A673 (cell line): ENCODE measurements at regions not wholly inside any gene's neighbourhood (a gene's known extent, or its start where the extent isn't known, plus 50 kb on each side); places are given as distances from the start of the nearest gene placed in this dataset.

Source experiments
- BruUV-seq: library from RNA; stranded (reverse); fragments of 400-500 nt; replicated peaks from 2 replicates; lab custom pipeline; 2021; lab: Mats Ljungman, UMichigan
- CTCF ChIA-PET: fragments of 300-600 bp; sonication (Branson Sonifier 250); formaldehyde crosslinking; loops from one replicate; lab custom pipeline; 2022; ENCODE audit warnings: antibody characterized with exemption; lab: Charles Lee
- POLR2A ChIA-PET: fragments of 300-600 bp; sonication (Branson Sonifier 250); formaldehyde crosslinking; loops from one replicate; lab custom pipeline; 2022; ENCODE audit warnings: antibody characterized with exemption; ENCODE audit not compliant: low non-redundant PET; lab: Charles Lee
- DNase-seq: peaks from one replicate; pipeline ENCODE4 v3.0.0-alpha.2; 2015; ENCODE audit warnings: low spot score
- H3K27ac ChIP-seq: fragments of 200-600 bp; sonication (generic); 2 replicates; pipeline ENCODE4 v1.5.1; 2016; ENCODE audit warnings: mixed run types, low read depth, mild to moderate bottlenecking, mixed read lengths, antibody characterized with exemption, low read length; ENCODE audit not compliant: poor library complexity, severe bottlenecking
- H3K27me3 ChIP-seq: fragments of 200-600 bp; sonication (generic); replicated peaks from 2 replicates; pipeline ENCODE4 v1.6.1; 2017; ENCODE audit warnings: mixed run types, low read depth, mild to moderate bottlenecking, mixed read lengths, antibody characterized with exemption, low read length; ENCODE audit not compliant: insufficient read depth, poor library complexity
- H3K36me3 ChIP-seq: fragments of 200-600 bp; sonication (generic); 2 replicates; pipeline ENCODE4 v1.6.1; 2016; ENCODE audit warnings: mixed run types, mild to moderate bottlenecking, mixed read lengths, antibody characterized with exemption, low read length; ENCODE audit not compliant: insufficient read depth, poor library complexity, severe bottlenecking
- H3K4me1 ChIP-seq: fragments of 200-600 bp; sonication (generic); 2 replicates; pipeline ENCODE4 v1.6.1; 2017; ENCODE audit warnings: mixed run types, mild to moderate bottlenecking, mixed read lengths, antibody characterized with exemption, low read length; ENCODE audit not compliant: insufficient read depth, poor library complexity, severe bottlenecking
- H3K4me3 ChIP-seq: fragments of 200-600 bp; sonication (generic); 2 replicates; pipeline ENCODE4 v1.5.1; 2016; ENCODE audit warnings: low read depth, mixed run types, mild to moderate bottlenecking, mixed read lengths, low read length; ENCODE audit not compliant: poor library complexity, severe bottlenecking
- H3K9me3 ChIP-seq: fragments of 200-600 bp; sonication (generic); 2 replicates; pipeline ENCODE4 v1.6.1; 2016; ENCODE audit warnings: mixed run types, low read depth, mild to moderate bottlenecking, mixed read lengths, antibody characterized with exemption, low read length; ENCODE audit not compliant: poor library complexity, severe bottlenecking
- EZH2 ChIP-seq: fragments of 200-600 bp; sonication (generic); IDR thresholded peaks from 2 replicates; pipeline ENCODE4 v1.6.1; 2017; ENCODE audit warnings: borderline replicate concordance, low read depth, mild to moderate bottlenecking, mixed read lengths, antibody characterized with exemption, low read length; ENCODE audit not compliant: poor library complexity, severe bottlenecking
- intact Hi-C: fragments of 100-400 bp; cut with micrococcal nuclease; formaldehyde crosslinking; loops from one replicate; pipeline ENCODE4 v1.10.0; 2022; ENCODE audit not compliant: unreplicated experiment
- TF ChIP-seq, protein P1 (sequence below): fragments of 300-800, 200-600 bp; sonication (generic); conservative IDR thresholded peaks from 2 replicates; pipeline ENCODE4 v1.5.1; 2017; ENCODE audit warnings: low read depth, mild to moderate bottlenecking, antibody characterized with exemption, low read length, moderate library complexity, mixed read lengths

DNA sequence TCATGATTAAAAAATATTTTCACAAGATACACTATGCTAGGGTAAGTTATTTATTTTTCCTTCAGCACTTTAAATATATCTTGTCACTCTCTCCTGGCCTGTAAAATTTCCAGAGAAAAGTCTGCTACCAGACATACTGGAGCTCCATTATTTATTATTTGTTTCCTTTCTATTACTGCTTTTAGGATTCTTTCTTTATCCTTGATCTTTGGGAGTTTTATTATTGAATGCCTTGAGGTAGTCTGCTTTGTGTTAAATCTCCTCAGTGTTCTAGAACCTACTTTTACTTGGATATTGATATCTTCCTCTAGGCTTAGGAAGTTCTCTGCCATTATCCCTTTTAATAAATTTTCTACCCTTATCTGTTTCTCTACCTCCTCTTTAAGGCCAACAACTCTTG, 142.0 kb upstream of the TGFBR2 start:
- intact Hi-C loops = no loop called here
- DNase-seq = no peak
- Histone ChIP-seq H3K9me3 (no peaks in the 10 kb centered on the region), H3K4me3 (no peak overlapping the region), H3K4me1 (no peaks in the 10 kb centered on the region), H3K27me3 (no peaks in the 10 kb centered on the region), H3K27ac (no peak overlapping the region), H3K36me3 (no peaks in the 10 kb centered on the region)
- TF ChIP-seq, protein P1, sequence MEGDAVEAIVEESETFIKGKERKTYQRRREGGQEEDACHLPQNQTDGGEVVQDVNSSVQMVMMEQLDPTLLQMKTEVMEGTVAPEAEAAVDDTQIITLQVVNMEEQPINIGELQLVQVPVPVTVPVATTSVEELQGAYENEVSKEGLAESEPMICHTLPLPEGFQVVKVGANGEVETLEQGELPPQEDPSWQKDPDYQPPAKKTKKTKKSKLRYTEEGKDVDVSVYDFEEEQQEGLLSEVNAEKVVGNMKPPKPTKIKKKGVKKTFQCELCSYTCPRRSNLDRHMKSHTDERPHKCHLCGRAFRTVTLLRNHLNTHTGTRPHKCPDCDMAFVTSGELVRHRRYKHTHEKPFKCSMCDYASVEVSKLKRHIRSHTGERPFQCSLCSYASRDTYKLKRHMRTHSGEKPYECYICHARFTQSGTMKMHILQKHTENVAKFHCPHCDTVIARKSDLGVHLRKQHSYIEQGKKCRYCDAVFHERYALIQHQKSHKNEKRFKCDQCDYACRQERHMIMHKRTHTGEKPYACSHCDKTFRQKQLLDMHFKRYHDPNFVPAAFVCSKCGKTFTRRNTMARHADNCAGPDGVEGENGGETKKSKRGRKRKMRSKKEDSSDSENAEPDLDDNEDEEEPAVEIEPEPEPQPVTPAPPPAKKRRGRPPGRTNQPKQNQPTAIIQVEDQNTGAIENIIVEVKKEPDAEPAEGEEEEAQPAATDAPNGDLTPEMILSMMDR = no peak
- no peak for TF ChIP-seq EZH2
- no TSS peak for BruUV-seq
- POLR2A ChIA-PET = no interaction called here
- CTCF ChIA-PET = no interaction called here

DNA sequence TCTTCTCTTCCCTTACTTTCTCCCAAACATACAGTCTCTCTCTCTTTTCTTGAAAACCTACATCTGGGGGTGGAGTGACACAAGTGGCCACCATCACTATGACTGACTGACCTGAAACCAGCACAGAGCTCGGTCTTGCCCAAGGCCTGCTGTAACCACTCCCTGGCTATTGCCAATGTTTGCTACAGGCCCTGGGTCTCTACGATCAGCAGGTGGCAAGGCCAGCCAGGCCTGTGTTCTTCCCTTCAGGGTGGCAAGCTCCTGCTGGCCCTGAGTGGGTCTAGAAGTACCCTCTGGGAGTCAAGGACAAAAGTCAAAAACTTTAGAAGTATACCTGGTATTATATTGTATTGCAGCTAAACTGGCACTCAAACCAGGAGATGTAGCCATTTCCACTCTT, 140.9 kb upstream of the TGFBR2 start:
- Histone ChIP-seq H3K9me3 (no peaks in the 10 kb centered on the region), H3K27ac (no peak overlapping the region), H3K36me3 (no peaks in the 10 kb centered on the region), H3K27me3 (no peaks in the 10 kb centered on the region), H3K4me1 (no peaks in the 10 kb centered on the region), H3K4me3 (no peak overlapping the region)
- BruUV-seq = no TSS peak
- ChIA-PET CTCF (no interaction called here), POLR2A (no interaction called here)
- no peak for DNase-seq
- no peak for TF ChIP-seq EZH2
- TF ChIP-seq, protein P1 = no peak
- intact Hi-C loops = no loop called here

DNA sequence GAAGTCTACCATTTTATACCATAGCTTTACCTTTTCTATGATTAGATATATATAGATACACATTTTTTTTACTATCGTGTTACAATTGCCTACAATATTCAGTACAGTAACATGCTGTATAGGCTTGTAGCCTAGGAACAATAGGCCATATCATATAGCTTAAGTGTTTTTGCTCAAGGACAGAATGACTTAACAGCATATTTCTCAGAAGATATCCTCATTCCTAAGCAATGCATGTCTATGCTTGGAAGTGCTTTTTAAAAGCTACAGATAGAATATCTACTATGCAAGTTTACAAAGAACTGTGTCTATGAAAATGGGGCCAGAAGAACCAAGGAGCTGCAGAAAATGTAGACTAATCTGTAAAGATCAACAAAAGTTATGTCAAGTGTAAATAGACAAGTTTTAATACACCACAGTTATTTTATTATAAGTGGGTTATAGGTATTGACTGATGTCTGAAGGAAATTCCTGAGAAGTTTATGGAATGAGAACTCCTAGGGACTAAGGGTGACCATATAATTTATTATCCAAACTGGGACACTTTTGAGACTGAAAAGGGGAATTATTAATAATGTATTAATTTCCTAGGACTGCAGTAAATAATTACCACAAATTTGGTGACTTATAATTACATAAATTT, 138.7 kb upstream of the TGFBR2 start:
- ChIA-PET CTCF (no interaction called here), POLR2A (no interaction called here)
- Histone ChIP-seq H3K9me3 (no peaks in the 10 kb centered on the region), H3K27me3 (no peaks in the 10 kb centered on the region), H3K36me3 (no peaks in the 10 kb centered on the region), H3K4me3 (no peak overlapping the region), H3K27ac (no peak overlapping the region), H3K4me1 (no peaks in the 10 kb centered on the region)
- no peak for DNase-seq
- no peak for TF ChIP-seq EZH2
- TF ChIP-seq, protein P1 = no peak
- intact Hi-C loops = no loop called here
- no TSS peak for BruUV-seq
